GM19452 (cell line): ENCODE measurements at regions not wholly inside any gene's neighbourhood (a gene's known extent, or its start where the extent isn't known, plus 50 kb on each side); places are given as distances from the start of the nearest gene placed in this dataset.
A peak's percentile ranks its signal among the peaks of the same experiment; 100 is the strongest.

Experiments
- ATAC-seq: cut with Tn5 transposase; IDR thresholded peaks from one replicate; pipeline ENCODE4 v1.9.1; 2021; ENCODE audit not compliant: unreplicated experiment

DNA sequence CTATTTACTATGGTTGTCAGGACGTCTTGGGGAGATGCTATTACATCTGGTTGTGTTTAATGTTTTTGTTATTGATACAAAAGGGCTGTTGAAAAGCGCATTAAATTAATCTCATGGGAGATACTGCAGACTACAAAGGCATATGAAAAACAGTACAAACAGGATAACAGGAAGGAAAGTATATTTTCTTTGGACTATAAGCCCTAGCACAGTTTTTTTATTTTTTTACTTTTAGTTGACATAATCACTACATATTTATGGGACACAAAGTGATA lies 341.3 kb downstream of the ARL4A start:
- no peak for ATAC-seq

DNA sequence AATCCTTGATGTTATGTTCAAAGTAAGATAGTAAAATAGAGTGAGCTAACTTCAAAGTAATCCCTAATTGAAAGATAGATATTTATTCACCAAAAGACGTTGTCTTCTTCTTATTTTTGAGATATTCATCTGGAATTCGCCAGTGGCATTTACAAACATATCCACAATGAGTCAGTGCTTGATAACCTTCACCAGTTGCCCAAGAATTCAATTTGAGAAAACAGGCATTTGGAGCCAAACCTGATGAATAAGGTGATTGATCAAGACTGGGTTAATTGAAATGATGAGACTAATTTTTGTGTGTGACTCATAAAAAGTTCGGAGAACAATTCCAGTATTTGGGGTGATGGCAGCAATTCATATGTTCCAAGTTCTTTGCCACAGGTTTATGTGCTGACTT lies 344.0 kb downstream of the ARL4A start:
- ATAC-seq, result no peak

DNA sequence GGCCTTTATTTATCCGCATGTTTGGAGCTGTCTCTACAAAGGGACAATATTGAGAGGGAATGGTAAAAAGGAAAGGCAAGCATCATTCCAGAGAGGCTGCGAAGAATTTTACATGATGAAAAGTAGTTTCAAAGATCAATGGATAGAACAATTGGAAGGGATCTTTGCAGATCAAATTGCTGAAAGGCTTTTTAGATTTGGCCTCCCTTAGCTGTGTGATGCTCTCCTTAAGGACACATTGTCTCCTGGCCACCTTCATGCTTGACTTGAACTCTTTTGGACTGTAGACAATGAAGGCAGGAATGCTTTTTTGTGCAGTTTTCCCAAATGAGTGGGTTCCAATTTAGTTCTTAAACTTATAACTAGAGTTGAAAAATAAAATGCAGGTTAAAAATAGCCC lies 344.7 kb downstream of the ARL4A start:
- ATAC-seq, result no peak

DNA sequence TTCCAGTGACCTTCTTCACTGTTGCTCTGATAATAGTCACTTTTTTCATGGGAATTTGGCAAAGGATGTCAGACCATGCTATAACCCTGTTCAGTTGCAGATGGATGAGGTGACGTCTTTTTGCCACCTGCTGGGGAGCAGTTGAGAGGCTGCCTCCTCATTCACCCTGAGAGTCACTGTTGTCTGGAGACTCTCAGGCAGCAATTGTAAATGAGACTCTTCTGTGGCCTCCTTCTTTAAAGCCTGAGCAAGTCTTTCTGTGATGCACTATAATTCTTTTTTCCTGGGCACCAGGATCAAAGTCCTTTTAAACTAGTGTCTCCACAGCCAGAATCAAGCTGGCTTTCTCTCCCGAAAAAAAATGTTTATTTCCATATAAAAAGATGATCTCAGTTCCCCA lies 345.1 kb downstream of the ARL4A start:
- ATAC-seq, result no peak

DNA sequence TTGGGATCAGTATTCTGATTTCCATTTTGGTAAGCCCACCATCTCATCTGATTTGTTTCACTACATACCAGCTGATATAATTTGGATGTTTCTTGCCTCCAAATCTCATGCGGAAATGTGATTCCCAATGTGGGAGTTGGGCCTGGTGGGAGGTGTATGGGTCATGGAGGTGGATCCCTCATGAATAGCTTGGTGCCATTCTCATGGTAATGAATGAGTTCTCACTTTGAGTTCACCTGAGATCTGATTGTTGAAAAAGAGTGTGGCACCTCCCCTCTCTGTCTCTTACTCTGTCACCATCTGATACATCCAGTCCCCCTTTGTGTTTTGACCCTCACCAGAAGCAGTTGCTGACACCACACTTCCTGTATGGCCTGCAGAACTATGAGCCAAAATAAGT lies 347.3 kb downstream of the ARL4A start:
- no peak for ATAC-seq

DNA sequence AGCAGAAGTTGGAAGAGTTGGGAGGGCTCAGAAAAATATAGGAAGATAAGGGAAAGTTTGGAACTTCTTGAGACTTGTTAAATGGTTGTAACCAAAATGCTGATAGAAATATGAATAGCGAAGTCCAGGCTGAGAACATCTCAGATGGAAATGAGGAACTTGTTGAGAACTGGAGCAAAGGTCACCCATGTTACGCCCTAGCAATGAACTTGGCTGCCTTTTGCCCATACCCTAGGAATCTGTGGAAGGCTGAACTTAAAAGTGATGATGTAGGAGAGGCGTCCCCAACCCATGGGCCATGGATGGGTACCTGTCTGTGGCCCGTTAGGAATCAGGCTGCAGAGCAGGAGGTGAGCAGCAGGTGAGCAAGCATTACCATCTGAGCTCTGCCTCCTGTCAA lies 347.8 kb downstream of the ARL4A start:
- no peak for ATAC-seq

DNA sequence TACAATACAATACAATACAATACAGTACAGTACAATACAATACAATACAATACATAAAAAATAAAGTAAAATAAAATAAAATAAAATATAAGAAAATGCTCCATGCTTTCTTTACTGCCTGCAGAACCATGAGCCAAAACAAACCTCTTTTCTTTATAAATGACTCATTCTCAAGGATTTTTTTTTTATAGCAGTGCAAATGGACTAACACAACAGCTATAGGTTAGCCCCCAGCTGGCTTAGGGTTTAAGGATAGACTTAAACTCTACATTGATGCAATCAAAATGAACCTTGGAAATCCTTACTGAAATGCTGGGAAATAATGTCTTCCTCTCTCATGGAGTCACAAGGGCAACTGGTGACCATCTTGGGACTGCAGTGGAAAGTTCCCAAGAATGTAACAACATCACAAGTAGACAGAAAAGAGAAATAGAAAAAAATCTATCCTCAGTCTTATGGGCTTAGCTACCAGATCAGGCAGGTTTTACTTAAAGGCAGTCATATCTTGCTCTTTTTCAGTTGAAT lies 348.9 kb downstream of the ARL4A start:
- no peak for ATAC-seq

DNA sequence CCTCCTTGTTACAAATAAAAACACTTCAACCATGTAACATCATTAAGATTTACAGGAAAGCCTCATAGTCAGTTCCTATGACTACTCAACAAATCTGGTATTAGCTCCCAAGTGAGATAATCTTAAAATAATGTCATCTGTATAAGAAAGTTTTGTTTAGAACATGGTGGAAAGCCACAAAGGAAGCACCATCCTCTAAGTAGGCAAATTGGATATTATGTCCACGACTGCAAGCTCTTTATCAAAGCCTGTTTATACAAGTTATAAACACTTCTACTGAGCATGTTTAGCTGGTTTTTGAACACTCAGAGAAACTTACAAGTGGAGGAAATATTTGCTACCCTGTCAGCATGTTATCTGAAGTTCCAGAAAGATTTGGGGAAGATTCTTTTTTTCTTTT lies 349.8 kb downstream of the ARL4A start:
- ATAC-seq, result no peak

DNA sequence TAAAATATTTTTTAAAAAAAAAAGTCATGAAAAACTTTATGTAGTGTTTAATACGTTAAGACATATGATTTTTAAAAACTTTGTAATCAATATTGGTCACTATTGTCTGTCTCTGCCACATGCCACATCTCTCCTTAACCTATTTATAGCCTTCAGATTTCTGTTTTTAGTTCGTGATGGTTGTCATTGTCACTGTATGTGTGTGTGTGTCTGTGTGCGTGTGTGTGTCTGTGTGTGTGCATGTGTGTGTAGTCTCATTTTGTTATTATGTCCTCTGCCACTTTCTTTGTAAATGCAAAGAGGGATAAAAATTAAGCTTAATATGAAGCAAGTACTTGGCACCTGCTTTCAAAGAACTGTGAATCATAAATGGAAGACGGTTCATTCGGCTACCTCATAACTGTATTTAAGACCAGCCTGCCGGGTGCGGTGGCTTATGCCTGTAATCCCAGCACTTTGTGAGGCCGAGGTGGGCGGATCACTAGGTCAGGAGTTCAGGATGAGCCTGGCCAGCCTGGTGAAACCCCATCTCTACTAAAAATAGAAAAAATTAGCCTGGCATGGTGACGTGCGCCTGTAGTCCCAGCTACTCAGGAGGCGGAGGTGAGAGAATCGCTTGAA lies 354.0 kb downstream of the ARL4A start:
- no peak for ATAC-seq

DNA sequence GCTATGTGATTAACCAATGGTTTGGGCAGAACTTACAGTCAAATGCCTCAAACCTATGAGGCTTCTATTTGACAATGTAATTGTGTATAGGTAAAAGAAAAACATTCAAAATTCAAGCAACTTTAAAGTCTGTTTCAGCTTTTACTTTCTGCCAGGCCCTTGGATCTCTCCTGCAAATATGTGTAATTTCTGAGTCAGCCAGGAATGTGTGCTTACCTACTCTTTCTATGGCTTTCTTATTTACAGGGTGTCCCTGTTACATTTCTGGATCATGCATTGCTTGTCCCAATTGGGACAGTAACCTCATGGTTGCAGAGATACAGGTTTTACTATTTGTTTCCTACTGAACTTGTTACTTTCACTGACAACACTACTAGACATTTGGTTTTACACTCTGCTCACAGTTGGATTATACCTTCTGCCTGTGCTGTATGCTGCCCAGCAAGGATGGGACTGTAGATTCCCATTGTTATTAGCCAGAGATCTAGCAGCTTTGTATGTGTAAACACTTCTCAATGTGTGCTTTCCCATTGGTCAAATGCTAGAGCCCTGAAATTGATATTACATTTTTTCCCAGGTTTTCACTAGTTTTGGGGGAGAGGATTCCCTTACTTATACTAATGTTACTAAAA lies 355.3 kb downstream of the ARL4A start:
- no peak for ATAC-seq

DNA sequence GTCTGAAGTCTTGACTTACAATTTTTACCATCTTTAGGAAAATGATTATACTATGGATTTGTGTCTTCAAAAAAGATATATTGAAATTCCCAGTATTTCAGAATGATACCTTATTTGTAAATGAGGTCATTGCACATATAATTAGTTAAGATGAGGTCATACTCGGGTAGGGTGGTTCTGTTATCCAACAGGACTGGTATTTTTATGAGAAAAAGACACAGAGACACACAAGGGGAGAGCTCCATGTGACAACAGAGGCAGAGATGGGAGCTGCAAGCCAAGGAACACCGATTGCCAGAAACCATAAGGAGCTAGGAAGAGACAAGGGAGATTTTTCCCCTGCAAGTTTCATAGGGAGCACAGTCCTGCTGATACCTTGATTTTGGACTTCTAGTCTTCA lies 356.9 kb downstream of the ARL4A start:
- no peak for ATAC-seq

DNA sequence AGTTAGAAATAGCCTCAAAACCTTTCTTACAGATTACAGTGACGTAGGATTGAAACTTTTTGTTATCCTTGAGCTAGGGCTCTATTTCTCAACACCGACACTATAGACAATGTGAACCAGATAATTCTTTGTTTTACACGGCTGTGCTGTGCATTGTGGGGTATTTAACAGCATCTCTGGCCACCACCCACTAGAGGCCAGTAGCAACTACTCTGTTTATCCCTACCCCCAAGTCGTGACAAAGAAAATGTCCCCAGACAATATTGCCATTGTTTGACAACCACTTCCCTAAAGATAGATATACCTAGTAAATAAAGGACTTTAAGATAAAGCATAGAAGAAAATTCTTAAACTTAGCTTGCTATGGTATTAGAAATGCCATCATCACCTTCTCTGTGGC lies 359.6 kb downstream of the ARL4A start:
- no peak for ATAC-seq

DNA sequence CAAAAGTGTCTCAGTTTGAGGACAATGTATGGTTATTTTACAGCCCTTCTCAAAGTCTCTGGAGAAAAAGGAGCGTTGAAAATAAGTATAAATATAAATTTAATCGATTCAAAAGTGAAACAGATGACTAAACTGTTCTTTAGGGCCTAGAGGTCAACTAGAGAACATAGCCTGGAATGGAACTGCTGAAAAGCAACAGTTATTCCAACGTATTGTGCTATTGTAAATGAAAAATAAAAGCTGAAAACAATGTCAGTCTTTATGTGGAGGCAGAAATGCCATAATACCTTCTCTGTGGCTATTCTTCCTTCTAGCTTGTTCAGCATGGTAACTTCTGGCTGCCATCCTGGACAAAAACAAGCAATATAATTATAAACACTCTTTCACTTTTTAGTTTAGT lies 362.5 kb downstream of the ARL4A start:
- ATAC-seq, result no peak

DNA sequence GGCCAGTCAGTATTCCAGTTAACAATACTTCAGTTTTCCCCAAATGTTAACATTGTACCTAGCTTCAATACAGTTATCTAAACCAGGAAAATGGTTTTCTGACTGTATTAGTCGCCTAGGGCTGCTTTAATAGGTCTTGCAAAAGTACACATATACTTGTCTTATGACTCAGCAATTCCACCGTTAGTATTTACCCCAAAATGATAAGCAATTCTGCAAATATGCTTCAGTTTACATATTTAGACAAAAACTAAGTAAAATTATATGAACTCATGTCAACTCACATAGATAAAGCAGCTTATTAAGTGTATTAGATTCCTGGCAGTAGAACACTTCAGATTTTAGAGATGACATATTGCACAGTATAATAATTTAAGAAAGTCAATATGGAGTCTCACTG lies 363.3 kb downstream of the ARL4A start:
- ATAC-seq, result no peak

DNA sequence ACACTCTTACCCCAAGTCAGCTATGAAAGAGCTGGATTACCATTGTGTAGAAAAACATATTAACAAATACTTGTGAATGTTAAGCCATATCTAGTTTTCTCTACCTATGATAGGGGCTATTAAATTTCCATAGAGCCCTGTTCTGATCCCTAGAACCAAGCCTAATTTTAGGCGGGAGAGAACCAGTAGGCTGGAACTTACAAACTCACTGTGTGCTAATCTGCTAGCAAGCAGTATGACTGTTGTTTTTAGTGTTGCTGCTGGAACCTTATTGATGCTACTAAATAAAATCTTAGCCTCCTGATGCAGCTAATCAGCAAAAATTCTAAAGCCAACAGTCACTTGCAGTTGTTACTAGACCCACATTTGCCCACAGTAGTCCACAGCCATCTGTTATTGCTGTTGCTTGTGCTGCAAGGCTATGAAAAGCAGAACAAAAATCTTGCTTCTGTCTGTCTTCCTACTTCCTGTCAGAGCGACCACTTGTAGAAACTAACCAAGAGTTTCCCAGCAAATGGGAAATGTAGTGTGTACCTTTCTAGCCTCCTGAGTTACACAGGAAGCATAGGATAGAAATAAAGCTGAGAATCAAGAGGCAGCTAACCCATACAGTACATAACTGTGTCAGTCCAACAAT lies 368.4 kb downstream of the ARL4A start:
- no peak for ATAC-seq

DNA sequence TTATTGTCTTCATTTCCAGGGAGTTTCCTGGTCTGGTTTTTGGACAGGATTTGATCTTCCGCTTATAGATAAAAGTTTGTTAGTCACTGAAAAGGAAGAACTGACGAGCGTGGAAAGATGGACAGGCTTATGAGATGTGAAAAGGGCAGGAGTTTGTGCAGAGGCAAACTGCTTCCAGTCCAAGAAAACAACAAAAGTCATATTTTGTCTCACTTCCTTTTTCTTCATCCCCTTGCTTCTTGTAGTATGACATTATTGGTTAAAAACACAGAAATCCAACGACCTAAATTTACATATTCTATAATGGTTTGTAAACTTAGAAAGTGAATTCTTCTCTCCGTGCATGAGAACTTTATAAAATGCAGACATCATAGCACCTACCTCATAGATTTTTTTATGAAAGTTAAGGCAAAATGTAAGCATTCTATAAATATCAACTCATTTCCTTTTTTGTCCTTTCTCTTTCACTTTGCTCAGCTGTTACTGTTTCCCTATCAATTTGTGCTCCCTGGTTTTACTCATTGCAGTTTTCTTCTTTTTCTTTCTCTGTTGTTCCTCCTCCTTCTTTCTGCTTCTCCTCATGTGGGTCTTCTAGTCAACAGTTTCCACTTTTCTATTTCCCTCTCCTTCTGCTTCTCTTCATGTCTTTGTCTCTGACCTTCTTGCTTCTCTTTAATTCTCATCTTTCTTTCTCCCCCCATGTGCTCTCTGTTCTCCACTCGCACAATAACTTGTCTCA lies 370.2 kb downstream of the ARL4A start:
- peak; percentile 95 for ATAC-seq

DNA sequence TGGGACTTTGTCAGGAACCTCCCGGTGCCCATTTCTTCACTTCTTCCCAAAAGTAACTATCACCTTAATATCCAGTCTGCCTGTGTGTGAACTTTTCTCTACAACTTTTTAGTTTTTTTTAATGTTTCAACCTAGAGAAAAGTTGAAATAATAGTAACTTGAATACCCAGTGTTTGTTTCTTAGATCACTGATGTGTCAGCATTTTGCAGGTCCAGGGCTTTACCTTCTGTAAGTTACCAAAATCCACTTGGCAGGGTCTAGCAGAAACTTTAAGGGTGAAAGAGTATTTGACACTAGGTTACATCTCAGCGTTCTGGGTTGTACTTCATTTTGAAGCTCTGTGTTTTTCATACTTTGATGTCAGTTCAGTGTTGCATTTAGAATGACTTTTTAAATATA lies 372.7 kb downstream of the ARL4A start:
- no peak for ATAC-seq

DNA sequence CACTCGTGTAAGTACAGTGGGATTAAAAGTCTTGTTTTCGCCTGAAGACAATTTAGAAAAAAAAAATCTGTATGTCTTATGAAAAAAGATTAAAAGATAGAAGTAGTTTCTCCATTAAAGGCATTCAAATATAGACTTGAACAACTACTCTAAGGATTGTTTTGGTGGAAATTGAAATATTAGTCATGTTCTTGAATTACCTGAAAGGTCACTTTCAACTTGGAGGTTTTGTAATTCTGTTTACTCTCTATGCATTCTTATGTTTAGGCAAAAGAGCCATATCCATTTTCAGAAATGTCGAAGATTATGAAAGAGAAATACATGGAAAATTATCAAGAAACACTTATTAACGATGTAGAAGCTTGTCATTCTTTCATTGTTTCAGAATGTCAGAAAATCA lies 373.7 kb downstream of the ARL4A start:
- ATAC-seq, result no peak

DNA sequence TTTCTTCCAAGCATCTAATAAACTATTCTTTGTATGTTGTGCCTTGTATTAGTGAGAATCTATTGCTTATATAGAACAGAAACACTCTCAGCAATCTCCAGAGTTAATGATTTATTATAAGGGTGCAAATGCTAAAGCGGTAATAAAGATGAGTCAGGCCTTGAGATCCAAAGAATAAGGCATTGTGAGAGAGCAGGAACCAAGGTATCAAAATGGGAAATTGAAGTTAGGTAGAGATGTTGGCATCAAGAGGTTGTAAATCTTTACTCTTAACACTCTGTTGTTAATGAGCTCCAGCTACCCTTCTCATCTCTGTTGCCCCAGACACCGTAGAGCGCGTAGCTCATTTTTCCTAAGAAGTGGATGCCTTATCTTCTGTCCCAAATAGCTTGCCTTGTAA lies 375.2 kb downstream of the ARL4A start:
- no peak for ATAC-seq

DNA sequence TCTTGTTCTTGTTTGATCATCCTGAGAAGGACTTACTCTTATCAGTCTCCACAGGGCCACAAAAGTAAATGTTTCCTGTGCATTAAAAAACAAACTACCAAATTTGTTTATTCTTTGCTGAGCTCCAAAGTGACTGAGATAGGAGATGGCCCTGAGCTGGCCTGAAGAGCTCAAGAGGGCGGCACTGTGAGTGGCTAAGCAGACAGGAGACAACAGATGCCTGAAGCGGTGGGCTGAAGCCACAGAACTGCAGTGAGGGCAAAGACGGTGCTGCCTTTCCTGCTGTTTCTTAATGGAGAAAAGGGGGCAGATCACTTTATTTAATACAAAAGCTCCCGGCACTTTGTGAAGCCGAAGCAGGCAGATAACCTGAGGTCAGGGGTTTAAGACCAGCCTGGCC lies 379.6 kb downstream of the ARL4A start:
- ATAC-seq, result no peak

DNA sequence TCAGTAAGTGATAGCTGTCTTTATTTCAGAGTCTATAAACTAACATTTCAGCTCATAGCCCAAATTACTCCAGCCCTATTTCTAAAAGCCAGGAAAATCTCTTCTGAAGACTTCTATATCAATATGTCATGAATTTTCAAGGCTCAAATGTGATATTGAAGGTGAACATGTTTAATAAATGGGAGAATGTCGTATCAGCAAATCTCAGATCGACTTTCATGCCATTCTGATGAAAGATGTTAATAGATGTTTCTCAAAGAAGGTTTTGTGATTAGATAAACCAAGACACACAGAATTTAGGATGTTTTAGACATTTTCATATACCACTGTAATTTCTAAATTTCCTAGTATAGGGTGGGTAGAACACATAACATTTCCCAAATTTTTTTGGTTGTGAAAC lies 380.6 kb downstream of the ARL4A start:
- no peak for ATAC-seq

DNA sequence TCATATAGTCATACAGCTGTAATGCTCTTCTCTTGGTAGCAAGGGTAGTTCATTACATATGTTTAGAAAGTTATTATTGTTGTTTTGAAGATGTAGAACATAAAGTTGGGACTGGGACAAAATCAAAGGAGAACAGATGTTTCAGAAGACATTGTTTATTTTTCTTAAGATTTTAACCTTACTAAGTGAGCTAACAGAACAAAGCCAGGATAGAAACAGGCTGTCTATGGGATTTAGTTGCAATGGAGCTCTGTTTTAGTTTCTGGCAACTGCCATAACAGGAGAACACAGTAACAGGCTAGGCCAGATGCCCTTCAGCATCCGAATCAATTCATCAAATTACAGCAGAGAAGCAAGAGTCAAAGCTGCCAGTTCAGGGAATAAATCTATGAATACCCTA lies 382.4 kb downstream of the ARL4A start:
- ATAC-seq, result no peak
